ENCODE measurements at regions not wholly inside any gene's neighbourhood (a gene's known extent, or its start where the extent isn't known, plus 50 kb on each side); places are given as distances from the start of the nearest gene placed in this dataset.

DNA sequence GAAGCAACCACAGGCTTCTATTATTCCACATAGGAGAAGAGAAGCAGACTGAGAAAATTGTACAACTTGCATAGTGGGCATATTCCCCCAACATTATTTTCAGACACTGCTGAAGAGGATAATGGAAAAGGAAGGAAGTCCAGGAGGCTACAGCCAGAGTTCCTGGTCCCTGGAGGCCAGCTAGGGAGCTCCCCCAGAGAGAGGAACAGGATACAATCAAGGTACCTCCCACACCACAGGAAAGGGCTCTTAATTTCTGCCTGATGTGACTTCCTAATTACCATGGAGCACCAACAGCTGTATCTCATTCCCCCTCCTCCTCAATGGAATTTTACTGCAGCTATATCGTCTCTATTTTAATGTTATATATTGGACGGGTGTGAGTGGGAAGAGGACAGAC, 594.3 kb upstream of the NRSN1 start:
- no peak for TF ChIP-seq EZH2 (IDR thresholded peaks at IDR 0.05; ENCODE audit: borderline replicate concordance, low read length)
- TF ChIP-seq, protein P1, sequence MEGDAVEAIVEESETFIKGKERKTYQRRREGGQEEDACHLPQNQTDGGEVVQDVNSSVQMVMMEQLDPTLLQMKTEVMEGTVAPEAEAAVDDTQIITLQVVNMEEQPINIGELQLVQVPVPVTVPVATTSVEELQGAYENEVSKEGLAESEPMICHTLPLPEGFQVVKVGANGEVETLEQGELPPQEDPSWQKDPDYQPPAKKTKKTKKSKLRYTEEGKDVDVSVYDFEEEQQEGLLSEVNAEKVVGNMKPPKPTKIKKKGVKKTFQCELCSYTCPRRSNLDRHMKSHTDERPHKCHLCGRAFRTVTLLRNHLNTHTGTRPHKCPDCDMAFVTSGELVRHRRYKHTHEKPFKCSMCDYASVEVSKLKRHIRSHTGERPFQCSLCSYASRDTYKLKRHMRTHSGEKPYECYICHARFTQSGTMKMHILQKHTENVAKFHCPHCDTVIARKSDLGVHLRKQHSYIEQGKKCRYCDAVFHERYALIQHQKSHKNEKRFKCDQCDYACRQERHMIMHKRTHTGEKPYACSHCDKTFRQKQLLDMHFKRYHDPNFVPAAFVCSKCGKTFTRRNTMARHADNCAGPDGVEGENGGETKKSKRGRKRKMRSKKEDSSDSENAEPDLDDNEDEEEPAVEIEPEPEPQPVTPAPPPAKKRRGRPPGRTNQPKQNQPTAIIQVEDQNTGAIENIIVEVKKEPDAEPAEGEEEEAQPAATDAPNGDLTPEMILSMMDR (IDR thresholded peaks at IDR 0.05; ENCODE audit: low read length), result no peak

DNA sequence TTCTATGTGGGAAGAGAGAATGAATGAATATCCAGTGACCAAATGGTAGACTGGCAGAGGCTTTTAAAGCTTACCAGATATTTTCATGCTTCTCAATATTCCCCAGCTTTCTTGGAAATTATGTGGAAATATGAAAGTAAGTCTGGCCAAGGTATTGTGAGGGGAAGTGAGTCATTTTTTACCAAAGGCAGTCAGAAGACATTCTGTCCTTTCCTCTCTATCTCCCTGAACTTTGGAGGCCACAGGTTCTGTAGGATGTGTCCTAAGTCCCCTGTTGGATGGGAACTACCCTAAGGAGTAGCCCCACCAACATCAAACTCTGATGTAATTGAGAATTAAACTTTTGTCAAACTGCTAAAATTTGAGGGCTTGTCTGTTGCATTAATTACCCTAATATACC, 593.8 kb upstream of the NRSN1 start:
- Histone ChIP-seq H3K9me2 (ENCODE audit: low read depth, low read length) (no peaks in the 10 kb centered on the region), H3K27me3 (ENCODE audit: insufficient read depth, low read length) (no peaks in the 10 kb centered on the region), H3F3A (ENCODE audit: insufficient read depth, low read length) (no peaks in the 10 kb centered on the region), H3K4me3 (ENCODE audit: low read depth, low read length, poor library complexity, severe bottlenecking) (no peak overlapping the region), H3K4me2 (ENCODE audit: low read length) (no peak overlapping the region), H3K4me1 (ENCODE audit: insufficient read depth, low read length, severe bottlenecking) (no peaks in the 10 kb centered on the region), H3K36me3 (ENCODE audit: insufficient read depth, low read length) (no peaks in the 10 kb centered on the region), H3K79me2 (ENCODE audit: insufficient read depth, low read length) (no peaks in the 10 kb centered on the region), H3K9ac (ENCODE audit: low read length) (no peak overlapping the region), H2AFZ (ENCODE audit: low read length) (no peak overlapping the region), H3K9me3 (ENCODE audit: low read length) (no peaks in the 10 kb centered on the region), H3K27ac (ENCODE audit: low read depth, low read length, poor library complexity, severe bottlenecking) (no peak overlapping the region), H4K20me1 (ENCODE audit: insufficient read depth, low read length) (no peaks in the 10 kb centered on the region)
- TF ChIP-seq, protein P1 (IDR thresholded peaks at IDR 0.05; ENCODE audit: low read length), result no peak
- no peak for TF ChIP-seq EZH2 (IDR thresholded peaks at IDR 0.05; ENCODE audit: borderline replicate concordance, low read length)

More for the DNA sequence above, 594.3 kb upstream of the NRSN1 start:
- no peaks in the 10 kb centered on the region for H3K9me2 ChIP-seq (ENCODE audit: low read depth, low read length)
- no peak overlapping the region for H3K4me2 ChIP-seq (ENCODE audit: low read length)
- H3K27ac ChIP-seq (ENCODE audit: low read depth, low read length, poor library complexity, severe bottlenecking), result no peak overlapping the region
- no peak overlapping the region for H3K4me3 ChIP-seq (ENCODE audit: low read depth, low read length, poor library complexity, severe bottlenecking)
- H3K27me3 ChIP-seq (ENCODE audit: insufficient read depth, low read length), result no peaks in the 10 kb centered on the region
- no peaks in the 10 kb centered on the region for H3K36me3 ChIP-seq (ENCODE audit: insufficient read depth, low read length)
- H3K9me3 ChIP-seq (ENCODE audit: low read length), result no peaks in the 10 kb centered on the region
- H2AFZ ChIP-seq (ENCODE audit: low read length), result no peak overlapping the region
- no peaks in the 10 kb centered on the region for H3K79me2 ChIP-seq (ENCODE audit: insufficient read depth, low read length)
- H3K9ac ChIP-seq (ENCODE audit: low read length), result no peak overlapping the region
- H3K4me1 ChIP-seq (ENCODE audit: insufficient read depth, low read length, severe bottlenecking), result no peaks in the 10 kb centered on the region
- H4K20me1 ChIP-seq (ENCODE audit: insufficient read depth, low read length), result no peaks in the 10 kb centered on the region
- no peaks in the 10 kb centered on the region for H3F3A ChIP-seq (ENCODE audit: insufficient read depth, low read length)

DNA sequence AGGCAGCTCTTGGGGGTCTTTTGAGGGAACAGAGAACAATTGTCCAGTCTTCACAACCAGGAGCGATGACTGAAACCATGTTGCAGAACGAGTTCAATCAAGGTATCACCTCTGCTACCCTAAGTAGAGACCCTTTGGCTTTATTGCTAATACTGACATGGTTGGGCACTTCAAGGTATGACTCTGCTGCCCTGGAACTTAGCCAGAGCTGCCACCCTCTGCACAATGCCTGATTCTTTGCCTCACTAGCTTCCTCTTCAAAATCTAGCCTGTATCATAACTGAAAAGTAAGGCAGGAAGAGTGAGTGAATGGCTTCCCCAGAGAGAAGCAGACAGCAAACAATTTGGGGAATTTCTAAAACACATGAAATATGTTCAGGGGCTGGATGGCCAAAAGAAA, 592.7 kb upstream of the NRSN1 start:
- H3K9me3 ChIP-seq (ENCODE audit: low read length), result no peaks in the 10 kb centered on the region
- H3K9ac ChIP-seq (ENCODE audit: low read length), result no peak overlapping the region
- no peaks in the 10 kb centered on the region for H3K4me1 ChIP-seq (ENCODE audit: insufficient read depth, low read length, severe bottlenecking)
- H3K79me2 ChIP-seq (ENCODE audit: insufficient read depth, low read length), result no peaks in the 10 kb centered on the region
- H3K27me3 ChIP-seq (ENCODE audit: insufficient read depth, low read length), result no peaks in the 10 kb centered on the region
- no peaks in the 10 kb centered on the region for H3K9me2 ChIP-seq (ENCODE audit: low read depth, low read length)
- no peaks in the 10 kb centered on the region for H3F3A ChIP-seq (ENCODE audit: insufficient read depth, low read length)
- H3K4me3 ChIP-seq (ENCODE audit: low read depth, low read length, poor library complexity, severe bottlenecking), result no peak overlapping the region
- H3K36me3 ChIP-seq (ENCODE audit: insufficient read depth, low read length), result no peaks in the 10 kb centered on the region
- no peak overlapping the region for H2AFZ ChIP-seq (ENCODE audit: low read length)
- TF ChIP-seq EZH2 (IDR thresholded peaks at IDR 0.05; ENCODE audit: borderline replicate concordance, low read length), result no peak
- H3K27ac ChIP-seq (ENCODE audit: low read depth, low read length, poor library complexity, severe bottlenecking), result no peak overlapping the region
- no peak overlapping the region for H3K4me2 ChIP-seq (ENCODE audit: low read length)
- no peaks in the 10 kb centered on the region for H4K20me1 ChIP-seq (ENCODE audit: insufficient read depth, low read length)

DNA sequence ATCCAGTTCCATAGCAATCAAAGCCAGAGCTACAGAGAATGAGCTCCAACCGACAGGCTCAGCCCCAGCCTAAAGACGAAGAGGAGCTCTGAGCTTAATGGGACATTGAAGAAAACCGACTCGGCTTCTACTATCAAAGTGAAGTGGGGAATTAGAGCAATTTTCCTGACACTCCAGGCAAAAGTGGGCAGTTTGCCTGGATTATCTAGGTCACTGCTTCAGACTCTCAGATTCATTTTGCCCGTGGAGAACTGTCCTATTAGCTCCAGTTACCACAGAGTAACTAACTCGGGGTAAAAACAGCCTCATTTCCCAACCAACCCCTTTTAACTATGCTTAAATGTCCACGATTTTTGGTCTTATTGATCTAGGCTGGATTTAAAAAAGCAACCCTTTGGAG, 592.1 kb upstream of the NRSN1 start:
- no peaks in the 10 kb centered on the region for H3K27me3 ChIP-seq (ENCODE audit: insufficient read depth, low read length)
- H3K9me2 ChIP-seq (ENCODE audit: low read depth, low read length), result no peaks in the 10 kb centered on the region
- H3K79me2 ChIP-seq (ENCODE audit: insufficient read depth, low read length), result no peaks in the 10 kb centered on the region
- no peaks in the 10 kb centered on the region for H3K4me1 ChIP-seq (ENCODE audit: insufficient read depth, low read length, severe bottlenecking)
- no peak overlapping the region for H3K4me2 ChIP-seq (ENCODE audit: low read length)
- TF ChIP-seq, protein P1 (IDR thresholded peaks at IDR 0.05; ENCODE audit: low read length), result no peak
- no peak for TF ChIP-seq EZH2 (IDR thresholded peaks at IDR 0.05; ENCODE audit: borderline replicate concordance, low read length)
- H2AFZ ChIP-seq (ENCODE audit: low read length), result no peak overlapping the region
- no peaks in the 10 kb centered on the region for H3K36me3 ChIP-seq (ENCODE audit: insufficient read depth, low read length)
- H3K9me3 ChIP-seq (ENCODE audit: low read length), result no peaks in the 10 kb centered on the region
- no peaks in the 10 kb centered on the region for H3F3A ChIP-seq (ENCODE audit: insufficient read depth, low read length)
- no peak overlapping the region for H3K27ac ChIP-seq (ENCODE audit: low read depth, low read length, poor library complexity, severe bottlenecking)
- H3K9ac ChIP-seq (ENCODE audit: low read length), result no peak overlapping the region
- no peaks in the 10 kb centered on the region for H4K20me1 ChIP-seq (ENCODE audit: insufficient read depth, low read length)
- no peak overlapping the region for H3K4me3 ChIP-seq (ENCODE audit: low read depth, low read length, poor library complexity, severe bottlenecking)

Measured in OCI-LY1 (cell line).